Glutamatergic neuron (in vitro differentiated cells): ENCODE measurements at regions not wholly inside any gene's neighbourhood (a gene's known extent, or its start where the extent isn't known, plus 50 kb on each side); places are given as distances from the start of the nearest gene placed in this dataset.

Experiments used
- DNase-seq: peaks from one replicate; pipeline ENCODE4 v3.0.0; 2022
- H3K27ac Mint-ChIP-seq: one replicate; pipeline ENCODE4 v1.8.0; 2020; ENCODE audit warnings: mild to moderate bottlenecking, mixed read lengths, inconsistent platforms; ENCODE audit not compliant: unreplicated experiment
- H3K27me3 Mint-ChIP-seq: one replicate; pipeline ENCODE4 v1.8.0; 2020; ENCODE audit warnings: mild to moderate bottlenecking, moderate library complexity, mixed read lengths, inconsistent platforms; ENCODE audit not compliant: unreplicated experiment
- H3K36me3 Mint-ChIP-seq: one replicate; pipeline ENCODE4 v1.8.0; 2020; ENCODE audit warnings: mild to moderate bottlenecking, mixed read lengths, inconsistent platforms; ENCODE audit not compliant: unreplicated experiment
- H3K4me1 Mint-ChIP-seq: one replicate; pipeline ENCODE4 v1.8.0; 2020; ENCODE audit warnings: mild to moderate bottlenecking, low read depth, mixed read lengths, inconsistent platforms; ENCODE audit not compliant: unreplicated experiment
- H3K4me3 Mint-ChIP-seq: one replicate; pipeline ENCODE4 v1.8.0; 2020; ENCODE audit warnings: mild to moderate bottlenecking, mixed read lengths, inconsistent platforms; ENCODE audit not compliant: unreplicated experiment
- H3K9me3 Mint-ChIP-seq: one replicate; pipeline ENCODE4 v1.8.0; 2020; ENCODE audit warnings: mild to moderate bottlenecking, moderate library complexity, mixed read lengths, inconsistent platforms; ENCODE audit not compliant: unreplicated experiment
- CTCF ChIP-seq: fragments of 200-600 bp; sonication (generic); IDR thresholded peaks from one replicate; pipeline ENCODE4 v1.5.0; 2021; ENCODE audit not compliant: partially characterized antibody, unreplicated experiment

- TF ChIP-seq CTCF = no peak
- no peak for DNase-seq
- no peak overlapping the region for H3K27ac Mint-ChIP-seq
- H3K9me3 Mint-ChIP-seq = no peaks in the 10 kb centered on the region
- no peaks in the 10 kb centered on the region for H3K27me3 Mint-ChIP-seq
- no peaks in the 10 kb centered on the region for H3K36me3 Mint-ChIP-seq
- no peaks in the 10 kb centered on the region for H3K4me1 Mint-ChIP-seq
- H3K4me3 Mint-ChIP-seq = no peak overlapping the region
These were observed 412.0 kb downstream of the NUP35 start for GRCh38 chr2:183536290-183536689.

DNA sequence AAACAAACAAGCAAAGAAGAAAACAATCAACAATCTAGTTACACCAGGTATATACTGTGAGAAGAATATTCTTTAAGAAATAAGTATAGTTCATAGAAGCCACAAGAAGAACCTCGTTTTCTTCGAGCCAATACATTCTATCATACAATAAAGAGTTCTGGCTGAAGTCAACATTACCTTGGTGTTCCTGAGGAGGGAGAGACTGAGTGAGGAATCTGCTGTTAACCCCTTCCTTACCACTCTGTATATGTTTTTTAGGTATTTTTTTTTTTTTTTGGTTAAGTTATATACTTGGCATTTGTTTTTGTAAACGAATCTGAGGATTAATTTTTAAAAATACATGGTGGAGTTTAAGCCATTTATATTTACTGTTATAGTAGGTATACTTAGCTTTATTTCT is 412.5 kb downstream of the NUP35 start:
- no peak for DNase-seq
- Mint-ChIP-seq H3K27ac (no peak overlapping the region), H3K36me3 (no peaks in the 10 kb centered on the region), H3K27me3 (no peaks in the 10 kb centered on the region), H3K4me3 (no peak overlapping the region), H3K4me1 (no peaks in the 10 kb centered on the region), H3K9me3 (no peaks in the 10 kb centered on the region)
- no peak for TF ChIP-seq CTCF

DNA sequence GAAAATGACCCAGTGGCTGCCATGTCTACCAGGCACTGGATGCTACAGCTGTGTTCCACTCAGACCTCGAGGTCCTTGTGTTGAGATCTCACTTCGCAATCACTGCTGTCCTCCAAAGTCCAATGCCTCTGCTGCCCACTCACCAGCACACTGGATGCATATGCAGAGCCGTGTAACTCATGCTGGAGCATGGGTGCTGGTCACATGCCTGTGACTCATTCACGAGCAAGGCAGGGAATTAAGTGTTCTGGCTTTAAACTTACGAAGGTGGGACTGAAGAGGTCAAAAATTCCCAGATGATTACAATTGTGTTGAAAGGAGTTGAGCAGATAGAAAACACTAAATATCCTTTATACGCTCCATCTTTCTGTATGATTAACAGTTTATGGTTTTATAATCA is 417.5 kb downstream of the NUP35 start:
- TF ChIP-seq CTCF = no peak
- no peaks in the 10 kb centered on the region for H3K4me1 Mint-ChIP-seq
- peaks cover 2% of the 10 kb centered on the region for H3K27me3 Mint-ChIP-seq
- peaks cover 12% of the 10 kb centered on the region for H3K36me3 Mint-ChIP-seq
- H3K27ac Mint-ChIP-seq = no peak overlapping the region
- peaks cover 1% of the 10 kb centered on the region for H3K9me3 Mint-ChIP-seq
- H3K4me3 Mint-ChIP-seq = no peak overlapping the region
- DNase-seq = no peak

GRCh38 chr2:183542606-183543005 is 418.4 kb downstream of the NUP35 start:
- peaks cover 12% of the 10 kb centered on the region for H3K36me3 Mint-ChIP-seq
- peaks cover 2% of the 10 kb centered on the region for H3K27me3 Mint-ChIP-seq
- H3K9me3 Mint-ChIP-seq = peaks cover 1% of the 10 kb centered on the region
- no peak for DNase-seq
- no peak for TF ChIP-seq CTCF
- H3K4me1 Mint-ChIP-seq = no peaks in the 10 kb centered on the region
- H3K4me3 Mint-ChIP-seq = no peak overlapping the region
- no peak overlapping the region for H3K27ac Mint-ChIP-seq

- Mint-ChIP-seq H3K9me3 (peaks cover 1% of the 10 kb centered on the region), H3K4me1 (no peaks in the 10 kb centered on the region), H3K36me3 (peaks cover 12% of the 10 kb centered on the region), H3K4me3 (no peak overlapping the region), H3K27me3 (peaks cover 2% of the 10 kb centered on the region), H3K27ac (no peak overlapping the region)
- no peak for TF ChIP-seq CTCF
- no peak for DNase-seq
These were observed 419.0 kb downstream of the NUP35 start for GRCh38 chr2:183543222-183543621.
